Osteoblast (primary cell): ENCODE measurements at regions not wholly inside any gene's neighbourhood (a gene's known extent, or its start where the extent isn't known, plus 50 kb on each side); places are given as distances from the start of the nearest gene placed in this dataset.

Source experiments
- DNase-seq: peaks from one replicate; pipeline ENCODE4 v3.0.0; 2011; ENCODE audit warnings: low spot score, mixed read lengths; ENCODE audit not compliant: insufficient read length; ENCODE audit errors: missing footprints
- H2AFZ ChIP-seq: 2 replicates; pipeline ENCODE4 v1.6.0; 2011; ENCODE audit warnings: mild to moderate bottlenecking, low read length
- H3K27ac ChIP-seq: 2 replicates; pipeline ENCODE4 v1.5.1; 2011; ENCODE audit warnings: mild to moderate bottlenecking, low read depth, low read length, moderate library complexity
- H3K27me3 ChIP-seq: 2 replicates; pipeline ENCODE4 v1.6.0; 2012; ENCODE audit warnings: mild to moderate bottlenecking, control low read depth, inconsistent platforms, low read length, moderate library complexity; ENCODE audit not compliant: insufficient read depth
- H3K36me3 ChIP-seq: 2 replicates; pipeline ENCODE4 v1.5.1; 2011; ENCODE audit warnings: mild to moderate bottlenecking, low read length, control low read depth, moderate library complexity; ENCODE audit not compliant: insufficient read depth
- H3K4me1 ChIP-seq: 2 replicates; pipeline ENCODE4 v1.5.1; 2011; ENCODE audit warnings: mild to moderate bottlenecking, low read length, control low read depth, moderate library complexity; ENCODE audit not compliant: insufficient read depth
- H3K4me2 ChIP-seq: 2 replicates; pipeline ENCODE4 v1.6.0; 2011; ENCODE audit warnings: mild to moderate bottlenecking, low read length; ENCODE audit not compliant: insufficient read depth
- H3K4me3 ChIP-seq: fragments of 200-600 bp; sonication (generic); 3 replicates; pipeline ENCODE4 v1.5.1; 2012; ENCODE audit warnings: mild to moderate bottlenecking, low read length, inconsistent platforms; ENCODE audit not compliant: insufficient read depth
- H3K79me2 ChIP-seq: 2 replicates; pipeline ENCODE4 v1.6.0; 2012; ENCODE audit warnings: mild to moderate bottlenecking, low read length, control low read depth, inconsistent platforms; ENCODE audit not compliant: insufficient read depth
- H3K9me3 ChIP-seq: 2 replicates; pipeline ENCODE4 v1.5.1; 2011; ENCODE audit warnings: low read depth, low read length, control low read depth
- H4K20me1 ChIP-seq: 2 replicates; pipeline ENCODE4 v1.6.0; 2012; ENCODE audit warnings: mild to moderate bottlenecking, low read length, control low read depth; ENCODE audit not compliant: insufficient read depth
- CTCF ChIP-seq: IDR thresholded peaks from 2 replicates; pipeline ENCODE4 v1.5.1; 2011; ENCODE audit warnings: mild to moderate bottlenecking, low read depth, low read length, moderate library complexity; ENCODE audit errors: extremely low read depth

- Histone ChIP-seq H3K9me3 (no peaks in the 10 kb centered on the region), H3K79me2 (no peaks in the 10 kb centered on the region), H3K36me3 (no peaks in the 10 kb centered on the region), H3K4me3 (no peak overlapping the region), H4K20me1 (no peaks in the 10 kb centered on the region), H3K27ac (no peak overlapping the region), H2AFZ (no peak overlapping the region), H3K4me1 (no peaks in the 10 kb centered on the region), H3K4me2 (no peak overlapping the region), H3K27me3 (no peaks in the 10 kb centered on the region)
- TF ChIP-seq CTCF, result no peak
- no peak for DNase-seq
Observed at GRCh38 chr15:31843426-31844055, 186.8 kb upstream of the CHRNA7 start.

- H3K4me1 ChIP-seq, result no peaks in the 10 kb centered on the region
- no peak overlapping the region for H2AFZ ChIP-seq
- H3K9me3 ChIP-seq, result no peaks in the 10 kb centered on the region
- no peaks in the 10 kb centered on the region for H3K27me3 ChIP-seq
- no peak overlapping the region for H3K4me2 ChIP-seq
- no peak for TF ChIP-seq CTCF
- no peak for DNase-seq
- H3K79me2 ChIP-seq, result no peaks in the 10 kb centered on the region
- no peaks in the 10 kb centered on the region for H4K20me1 ChIP-seq
- no peak overlapping the region for H3K4me3 ChIP-seq
- no peak overlapping the region for H3K27ac ChIP-seq
- H3K36me3 ChIP-seq, result no peaks in the 10 kb centered on the region
Observed at GRCh38 chr15:31845791-31846190, 184.5 kb upstream of the CHRNA7 start.

GRCh38 chr15:31847961-31848360 lies 182.4 kb upstream of the CHRNA7 start:
- no peaks in the 10 kb centered on the region for H3K9me3 ChIP-seq
- H3K36me3 ChIP-seq, result no peaks in the 10 kb centered on the region
- H3K4me2 ChIP-seq, result no peak overlapping the region
- no peaks in the 10 kb centered on the region for H3K4me1 ChIP-seq
- no peak overlapping the region for H3K27ac ChIP-seq
- H3K27me3 ChIP-seq, result no peaks in the 10 kb centered on the region
- H3K4me3 ChIP-seq, result no peak overlapping the region
- no peak for DNase-seq
- no peaks in the 10 kb centered on the region for H4K20me1 ChIP-seq
- no peak overlapping the region for H2AFZ ChIP-seq
- no peak for TF ChIP-seq CTCF
- H3K79me2 ChIP-seq, result no peaks in the 10 kb centered on the region

- no peak for TF ChIP-seq CTCF
- no peak overlapping the region for H2AFZ ChIP-seq
- H3K4me3 ChIP-seq, result no peak overlapping the region
- H4K20me1 ChIP-seq, result no peaks in the 10 kb centered on the region
- H3K27ac ChIP-seq, result no peak overlapping the region
- no peak for DNase-seq
- no peaks in the 10 kb centered on the region for H3K4me1 ChIP-seq
- H3K36me3 ChIP-seq, result no peaks in the 10 kb centered on the region
- H3K79me2 ChIP-seq, result no peaks in the 10 kb centered on the region
- no peaks in the 10 kb centered on the region for H3K9me3 ChIP-seq
- no peak overlapping the region for H3K4me2 ChIP-seq
- H3K27me3 ChIP-seq, result no peaks in the 10 kb centered on the region
Observed at GRCh38 chr15:31848621-31849020, 181.7 kb upstream of the CHRNA7 start.
